ENCODE measurements at regions not wholly inside any gene's neighbourhood (a gene's known extent, or its start where the extent isn't known, plus 50 kb on each side); places are given as distances from the start of the nearest gene placed in this dataset.
"Not testable (repeated sequence)": the region's sequence is repeated elsewhere in the genome, so short reads cannot be mapped to it uniquely, and the experiment has no call there.

- DNase-seq, result not testable (repeated sequence)
These were observed 198.4 kb upstream of the FERMT1 start for GRCh38 chr20:6321235-6321634.

DNA sequence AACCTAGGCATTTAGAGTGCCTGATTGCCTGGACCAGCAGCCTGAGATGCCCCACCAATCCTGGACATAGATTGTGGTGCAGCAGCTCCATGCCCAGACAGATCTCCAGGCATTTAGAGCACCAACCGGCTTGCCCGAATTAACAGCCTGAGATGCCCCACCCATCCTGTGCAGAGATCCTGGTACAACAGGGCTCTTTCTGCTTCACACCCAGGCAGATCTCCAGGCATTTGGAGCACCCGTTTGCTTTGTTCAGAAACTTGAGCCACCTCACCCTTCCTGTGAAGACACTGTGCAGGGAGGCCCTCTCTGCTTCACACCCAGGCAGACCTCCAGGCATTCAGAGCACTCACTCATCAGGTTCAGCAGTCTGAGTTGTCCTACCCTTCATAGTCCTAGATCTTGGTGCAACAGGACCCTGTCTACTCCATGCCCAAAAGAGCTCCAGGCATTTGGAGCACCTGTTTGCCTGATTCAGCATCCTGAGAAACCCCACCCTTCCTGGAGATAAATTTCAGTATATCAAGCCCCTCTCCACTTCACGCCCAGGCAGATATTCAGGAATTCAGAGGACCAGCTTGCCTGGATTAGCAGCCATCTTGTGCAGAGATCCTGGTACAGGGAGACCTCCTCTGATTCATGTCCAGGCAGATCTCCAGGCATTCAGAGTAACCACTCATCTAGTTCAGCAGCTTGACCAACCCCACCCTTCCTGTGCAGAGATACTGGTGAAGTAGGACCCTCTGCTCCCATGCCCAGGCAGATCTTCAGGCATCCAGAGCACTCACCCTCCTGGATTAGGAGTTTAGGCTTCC, 189.2 kb upstream of the FERMT1 start:
- DNase-seq, result no peak

- DNase-seq, result no peak
These were observed 188.3 kb upstream of the FERMT1 start for GRCh38 chr20:6311097-6311496.

- no peak for DNase-seq
These were observed 182.7 kb upstream of the FERMT1 start for GRCh38 chr20:6305536-6305935.

DNA sequence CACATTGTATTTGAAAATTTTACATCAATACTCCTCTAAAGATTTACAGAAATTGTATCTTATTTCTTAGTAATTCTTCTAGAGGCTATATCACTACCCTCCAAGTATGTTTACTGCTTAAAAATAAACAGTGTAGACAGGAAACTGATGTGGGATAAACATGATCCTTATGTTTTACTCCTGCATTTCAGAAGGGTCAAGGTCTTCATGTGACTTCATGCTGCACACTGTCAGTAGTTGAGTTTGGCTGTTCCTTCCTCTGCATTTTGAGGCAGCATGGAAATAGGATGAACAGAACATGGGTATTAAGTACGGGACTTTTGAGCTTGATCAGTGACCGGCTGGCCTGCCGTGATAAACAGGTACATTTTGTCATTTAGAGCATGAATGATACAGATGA, 179.2 kb upstream of the FERMT1 start:
- no peak for DNase-seq

- DNase-seq, result no peak
These were observed 176.6 kb upstream of the FERMT1 start for GRCh38 chr20:6299456-6299855.

- DNase-seq, result no peak
These were observed 175.2 kb upstream of the FERMT1 start for GRCh38 chr20:6298049-6298448.

DNA sequence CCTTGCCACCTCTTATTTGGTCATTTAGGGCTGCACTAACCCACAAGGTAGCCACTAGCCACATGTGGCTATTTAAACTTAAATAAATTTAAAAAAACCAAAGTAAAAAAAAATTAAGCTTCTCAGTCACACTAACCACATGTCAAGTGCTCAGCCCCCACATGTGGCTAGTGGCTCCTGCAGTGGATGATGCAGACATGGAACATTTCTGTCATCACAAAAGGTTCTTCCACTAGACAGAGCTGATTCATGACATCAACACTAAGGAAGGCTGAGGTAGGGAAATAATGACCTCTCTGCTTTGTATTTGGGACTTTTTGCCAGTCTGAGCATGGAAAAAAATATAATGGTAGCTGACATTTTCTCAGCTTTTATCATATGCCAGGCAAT, 173.0 kb upstream of the FERMT1 start:
- DNase-seq, result no peak

- no peak for DNase-seq
These were observed 172.5 kb upstream of the FERMT1 start for GRCh38 chr20:6295127-6295866.

DNA sequence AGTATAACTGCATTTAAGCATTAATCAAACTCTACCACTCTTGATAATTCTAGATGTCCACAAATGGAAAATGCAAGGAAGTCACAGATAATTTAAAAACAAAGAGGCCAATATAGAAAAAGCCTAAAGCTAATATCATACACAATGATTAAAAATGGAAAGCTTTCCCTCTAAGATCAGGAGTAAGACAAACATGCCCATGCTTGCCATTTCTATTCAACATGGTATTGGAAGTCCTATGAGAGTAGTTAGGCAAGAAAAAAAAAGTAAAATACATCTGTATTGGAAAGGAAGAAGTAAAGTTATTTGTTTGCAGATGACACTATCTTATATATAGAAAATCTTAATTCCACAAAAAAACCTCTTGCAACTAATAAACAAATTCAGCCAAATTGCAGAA, 164.6 kb upstream of the FERMT1 start:
- no peak for DNase-seq

DNA sequence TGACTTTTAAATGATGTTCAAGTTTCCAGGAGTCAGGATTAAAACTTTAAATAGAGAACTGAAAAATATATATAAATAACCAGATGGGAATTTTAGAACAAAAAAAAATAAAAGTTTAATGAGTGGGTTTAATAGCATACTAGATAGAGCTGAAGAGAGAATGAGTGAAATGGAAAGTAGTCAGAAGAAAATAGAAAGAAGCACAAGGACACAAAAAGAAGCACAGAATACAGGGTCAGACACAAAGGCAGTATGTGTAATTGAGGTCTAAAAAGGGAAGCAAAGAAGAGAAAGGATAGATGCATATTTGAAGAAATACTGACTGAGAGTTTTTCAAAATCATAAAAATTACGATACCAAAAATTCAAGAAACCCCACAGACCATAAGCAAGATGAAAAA, 159.8 kb upstream of the FERMT1 start:
- no peak for DNase-seq

DNA sequence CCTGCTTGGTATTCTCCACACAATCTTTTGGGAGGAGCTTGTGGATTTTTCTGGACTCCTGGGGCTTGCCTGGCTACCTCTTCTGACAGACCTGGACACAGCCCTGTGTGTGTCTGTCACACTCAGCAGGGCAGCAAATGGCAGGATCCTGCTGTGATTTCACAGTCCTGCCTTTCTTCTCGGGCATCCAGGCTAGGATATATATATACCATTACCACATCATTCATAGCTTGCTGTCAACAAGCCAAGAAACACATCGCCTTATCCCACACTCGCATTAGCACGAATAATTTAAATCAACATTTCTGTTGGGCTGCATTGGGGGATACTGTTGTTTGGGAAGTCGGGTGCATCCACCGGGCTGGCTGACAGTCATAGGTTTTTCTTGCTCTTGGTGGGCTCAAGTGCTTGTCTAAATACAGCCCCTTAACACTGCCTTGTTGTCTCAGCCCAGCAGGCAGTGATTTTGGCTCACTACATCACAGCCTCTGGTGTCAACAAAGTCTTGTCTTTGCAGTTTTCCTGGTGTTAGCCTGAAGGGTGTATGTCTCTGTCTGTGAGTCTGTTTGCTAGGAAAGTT, 154.9 kb upstream of the FERMT1 start:
- peak; percentile 17 for DNase-seq

DNA sequence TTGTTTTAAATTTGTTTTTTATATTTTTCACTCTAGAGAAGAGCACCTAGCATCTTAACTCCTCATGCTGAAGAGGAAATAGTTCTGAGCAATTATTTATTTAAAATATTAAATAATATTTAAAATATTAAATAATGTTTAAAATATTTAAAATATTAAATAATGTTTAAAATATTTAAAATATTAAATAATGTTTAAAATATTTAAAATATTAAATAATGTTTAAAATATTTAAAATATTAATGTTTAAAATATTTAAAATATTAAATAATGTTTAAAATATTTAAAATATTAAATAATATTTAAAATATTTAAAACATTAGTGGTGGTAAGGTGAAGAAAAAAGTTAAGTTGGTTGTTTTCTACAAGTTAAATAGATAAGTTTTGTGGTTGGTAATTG, 147.6 kb upstream of the FERMT1 start:
- DNase-seq, result not testable (repeated sequence)

- DNase-seq, result no peak
These were observed 146.5 kb upstream of the FERMT1 start for GRCh38 chr20:6269168-6269873.

DNA sequence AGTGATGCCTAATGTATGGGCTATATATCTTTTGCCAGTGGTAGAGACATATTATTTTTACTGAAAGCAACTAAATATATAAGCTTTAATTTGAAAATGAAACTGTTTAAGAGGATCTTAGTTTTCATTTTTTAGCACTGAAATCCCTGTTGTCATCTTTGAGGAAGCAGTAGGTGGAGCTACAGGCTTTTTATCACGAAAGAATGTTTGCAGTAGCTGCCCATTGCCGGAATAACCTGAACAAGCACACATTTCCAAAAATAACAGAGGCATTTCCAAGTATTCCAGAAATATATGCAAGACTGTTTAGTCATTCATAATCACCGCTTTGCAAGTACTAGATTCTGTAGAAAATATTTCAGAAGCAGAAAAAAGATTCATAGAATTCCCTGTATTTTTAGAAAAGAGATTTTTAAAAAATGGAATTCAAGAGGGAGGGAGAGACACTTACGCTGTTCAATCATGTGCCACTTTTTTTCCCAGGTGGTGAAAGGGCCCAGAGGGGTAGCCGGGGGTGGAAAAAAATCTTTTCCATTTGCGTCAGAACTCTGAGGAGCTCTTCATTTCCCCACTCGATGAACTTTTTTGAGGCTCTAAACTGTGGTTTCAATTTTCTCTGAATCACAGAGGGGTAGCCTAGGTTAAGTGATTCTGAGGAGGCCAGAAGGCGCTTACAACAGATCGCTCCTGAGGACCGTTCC, 142.5 kb upstream of the FERMT1 start:
- peak; percentile 29 for DNase-seq

DNA sequence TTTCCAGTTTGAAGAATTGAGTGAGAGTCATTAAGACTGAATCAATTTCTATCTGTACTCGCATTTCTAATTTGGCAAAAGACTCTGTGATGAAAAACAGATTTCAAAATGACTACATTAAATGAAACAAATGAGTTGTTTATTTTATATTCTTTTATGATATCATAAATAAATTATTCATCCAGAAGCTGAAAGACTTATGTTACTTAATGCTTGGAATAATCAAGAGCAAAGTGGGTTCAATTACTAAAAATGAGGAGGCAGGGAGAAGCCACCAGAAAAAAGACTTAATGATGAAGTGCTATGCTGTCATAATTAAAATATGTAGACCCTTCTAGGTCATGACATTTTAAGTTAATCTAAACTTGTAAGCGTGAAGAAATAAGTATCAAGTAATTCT, 130.6 kb upstream of the FERMT1 start:
- no peak for DNase-seq

- DNase-seq, result no peak
These were observed 122.6 kb upstream of the FERMT1 start for GRCh38 chr20:6245436-6245835.

GRCh38 chr20:6241591-6241990, 118.8 kb upstream of the FERMT1 start:
- DNase-seq, result no peak

- no peak for DNase-seq
These were observed 117.2 kb upstream of the FERMT1 start for GRCh38 chr20:6240059-6240458.

- DNase-seq, result no peak
These were observed 115.6 kb upstream of the FERMT1 start for GRCh38 chr20:6238421-6238820.

DNA sequence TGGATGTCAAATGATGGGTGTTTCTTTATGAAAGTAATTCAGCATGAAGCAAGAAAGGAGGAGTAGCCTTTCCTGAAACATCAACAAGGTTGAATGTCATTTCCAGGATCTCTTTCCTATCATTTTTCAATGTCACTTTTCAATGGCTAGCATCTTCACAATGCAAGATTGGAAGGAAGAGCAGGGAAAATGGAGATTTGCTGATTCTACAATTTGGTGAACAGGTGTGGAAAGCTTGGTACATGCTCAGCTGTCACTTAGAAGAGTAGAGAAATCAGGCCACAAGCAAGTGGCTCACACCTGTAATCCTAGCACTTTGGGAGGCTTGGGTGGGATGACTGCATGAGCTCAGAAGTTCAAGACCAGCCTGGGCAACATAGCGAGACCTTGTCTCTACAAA, 112.7 kb upstream of the FERMT1 start:
- DNase-seq, result no peak

- DNase-seq, result no peak
These were observed 109.6 kb upstream of the FERMT1 start for GRCh38 chr20:6232436-6232835.

All from renal pelvis (tissue), 1 donor.